Heart left ventricle (tissue), 16 donors: ENCODE measurements at regions not wholly inside any gene's neighbourhood (a gene's known extent, or its start where the extent isn't known, plus 50 kb on each side); places are given as distances from the start of the nearest gene placed in this dataset.

Experiments used
- ATAC-seq, 4 donors: fragments of 200-7000 bp; cut with Tn5 transposase; one replicate each; pipeline ENCODE4 v1.9.1; 2020 to 2022; ENCODE audit warnings: moderate library complexity in 4 of 4, mild to moderate bottlenecking in 3 of 4, moderate number of reproducible peaks in 1 of 4
- DNase-seq, 5 donors: peaks; one replicate each; pipeline ENCODE4 v3.0.0-alpha.2; 2020
- H3K27ac ChIP-seq, 12 donors: fragments of 200-600 bp; sonication (generic) in 4 of 12; one replicate each; pipeline versions ENCODE4 v1.5.0 to v1.8.0; 2016 to 2022; ENCODE audit warnings: mild to moderate bottlenecking in 2 of 12
- H3K27me3 ChIP-seq, 9 donors: fragments of 200-600 bp; sonication (generic) in 2 of 9; one replicate each; pipeline versions ENCODE4 v1.5.1 to v1.8.0; 2016 to 2022; ENCODE audit warnings: mild to moderate bottlenecking in 3 of 9
- H3K36me3 ChIP-seq, 9 donors: fragments of 200-600 bp; sonication (generic) in 2 of 9; one replicate each; pipeline versions ENCODE4 v1.5.0 to v1.8.0; 2018 to 2022; ENCODE audit warnings: mild to moderate bottlenecking in 2 of 9
- H3K4me1 ChIP-seq, 12 donors: fragments of 200-600 bp; sonication (generic) in 4 of 12; one replicate each; pipeline versions ENCODE4 v1.5.0 to v1.8.0; 2016 to 2022; ENCODE audit warnings: mild to moderate bottlenecking in 3 of 12
- H3K4me3 ChIP-seq, 12 donors: fragments of 200-600 bp; sonication (generic) in 4 of 12; one replicate each; pipeline versions ENCODE4 v1.5.0 to v1.8.0; 2017 to 2022; ENCODE audit warnings: mild to moderate bottlenecking in 9 of 12, moderate library complexity in 4 of 12
- H3K9me3 ChIP-seq, 12 donors: fragments of 200-600 bp; sonication (generic) in 4 of 12; one replicate each; pipeline versions ENCODE4 v1.5.0 to v1.8.0; 2016 to 2022; ENCODE audit warnings: mild to moderate bottlenecking in 1 of 12
- CTCF ChIP-seq, 12 donors: fragments of 200-600 bp; sonication (generic) in 4 of 12; IDR thresholded peaks; one replicate each; pipeline versions ENCODE4 v1.5.0 to v1.8.0; 2018 to 2022; ENCODE audit warnings: antibody characterized with exemption in 12 of 12, mild to moderate bottlenecking in 5 of 12
- POLR2A ChIP-seq, 2 donors: fragments of 450-650 bp; IDR thresholded peaks; one replicate each; pipeline ENCODE4 v1.6.1; 2017; ENCODE audit warnings: antibody characterized with exemption in 2 of 2, mild to moderate bottlenecking in 2 of 2, moderate library complexity in 2 of 2
- WGBS, 4 donors: extraction: QIAGEN DNeasy Blood & Tissue Kit in 2 of 4; methylation state at CpG; one replicate each; pipeline versions ENCODE4 v1.1.5 to v1.1.7; 2013 to 2018; 5-methylcytosine and 5-hydroxymethylcytosine counted together
- intact Hi-C, 10 donors: fragments of 100-400 bp; cut with DNase I; formaldehyde crosslinking; loops; one replicate each; pipeline versions ENCODE4 v1.11.1 to v1.14.2; 2022
- donor health status: ischemic (EF 13 %, LVEDD 7.1; RV severe dilation, severe dysfunction).
- donor health status: healthy with polysubstance abuse.
- donor health status: DM: no; HTN: yes; CAD: no.
- donor health status: DM: no; HTN: no; CAD: no.
- donor health status: ischemic (EF 25% LVEDD 6.9; RV normal size, moderate dysfunction).
- donor health status: ischemic (EF 25% LVEDD 5.7; RV mildly dilated, moderate dysfunction).
- donor health status: healthy.
- donor health status: DM: yes; HTN: yes; CAD: no.
- donor health status: ischemic (EF 35%, LVEDD 5.7; RV mildly dilated, moderate dysfunction).
- donor health status: nonischemic (EF 11% LVEDD 7.7; RV severe dilation, severe dysfunction).
- donor health status: DM: yes; HTN: yes; CAD: no.
- donor health status: PGD.
- donor health status: ischemic (EF 29% LVEDD 5.4; RV normal size, mild dysfunction).
- donor health status: nonischemic (EF 23%, LVEDD 6.1; RV moderate dilation, normal function).

- Histone ChIP-seq H3K36me3 (no peaks in the 10 kb centered on the region), H3K4me3 (no peak overlapping the region), H3K9me3 (no peaks in the 10 kb centered on the region), H3K4me1 (no peaks in the 10 kb centered on the region), H3K27me3 (peaks cover 0 to 24% (median 0%) of the 10 kb centered on the region in 9 donors), H3K27ac (no peak overlapping the region)
- intact Hi-C loops = no loop called here
- TF ChIP-seq CTCF (IDR thresholded peaks at IDR 0.05) (no peak), POLR2A (IDR thresholded peaks at IDR 0.05) (no peak)
- no peak for ATAC-seq
- no peak for DNase-seq
These were observed 232.1 kb upstream of the F9 start for GRCh38 chrX:139298437-139298836.

GRCh38 chrX:139297638-139298037, 232.9 kb upstream of the F9 start:
- peaks cover 0 to 24% (median 0%) of the 10 kb centered on the region in 9 donors for H3K27me3 ChIP-seq
- no peaks in the 10 kb centered on the region for H3K36me3 ChIP-seq
- ATAC-seq (no peak), DNase-seq (no peak)
- no peaks in the 10 kb centered on the region for H3K9me3 ChIP-seq
- intact Hi-C loops = no loop called here
- TF ChIP-seq POLR2A (IDR thresholded peaks at IDR 0.05) (no peak), CTCF (IDR thresholded peaks at IDR 0.05) (no peak)
- H3K4me1 ChIP-seq = no peaks in the 10 kb centered on the region
- 42 to 69% (median 56%) methylated on average over 1 of the region's 1 CpG for WGBS, 4 donors
- H3K27ac ChIP-seq = no peak overlapping the region
- no peak overlapping the region for H3K4me3 ChIP-seq

GRCh38 chrX:139293991-139294390, 236.5 kb upstream of the F9 start:
- 77 to 86% (median 83%) methylated on average over 4 of the region's 4 CpGs for WGBS, 4 donors
- Histone ChIP-seq H3K4me3 (no peak overlapping the region), H3K36me3 (no peaks in the 10 kb centered on the region), H3K4me1 (no peaks in the 10 kb centered on the region), H3K27me3 (peaks cover 0 to 25% (median 0%) of the 10 kb centered on the region in 9 donors), H3K27ac (no peak overlapping the region), H3K9me3 (no peaks in the 10 kb centered on the region)
- intact Hi-C loops = no loop called here
- no peak for TF ChIP-seq CTCF (IDR thresholded peaks at IDR 0.05)
- TF ChIP-seq POLR2A (IDR thresholded peaks at IDR 0.05) = no peak
- no peak for DNase-seq
- no peak for ATAC-seq

- H3K36me3 ChIP-seq = no peaks in the 10 kb centered on the region
- H3K4me3 ChIP-seq = no peak overlapping the region
- no peak overlapping the region for H3K27ac ChIP-seq
- DNase-seq (no peak), ATAC-seq (no peak)
- intact Hi-C loops = no loop called here
- TF ChIP-seq POLR2A (IDR thresholded peaks at IDR 0.05) = no peak
- TF ChIP-seq CTCF (IDR thresholded peaks at IDR 0.05) = no peak
- 36 to 79% (median 65%) methylated on average over 1 of the region's 1 CpG for WGBS, 4 donors
- H3K9me3 ChIP-seq = no peaks in the 10 kb centered on the region
- H3K27me3 ChIP-seq = peaks cover 0 to 15% (median 0%) of the 10 kb centered on the region in 9 donors
- no peaks in the 10 kb centered on the region for H3K4me1 ChIP-seq
These were observed 240.2 kb upstream of the F9 start for GRCh38 chrX:139290310-139290709.
